ENCODE measurements at regions not wholly inside any gene's neighbourhood (a gene's known extent, or its start where the extent isn't known, plus 50 kb on each side); places are given as distances from the start of the nearest gene placed in this dataset.
"Not testable (repeated sequence)": the region's sequence is repeated elsewhere in the genome, so short reads cannot be mapped to it uniquely, and the experiment has no call there.

DNA sequence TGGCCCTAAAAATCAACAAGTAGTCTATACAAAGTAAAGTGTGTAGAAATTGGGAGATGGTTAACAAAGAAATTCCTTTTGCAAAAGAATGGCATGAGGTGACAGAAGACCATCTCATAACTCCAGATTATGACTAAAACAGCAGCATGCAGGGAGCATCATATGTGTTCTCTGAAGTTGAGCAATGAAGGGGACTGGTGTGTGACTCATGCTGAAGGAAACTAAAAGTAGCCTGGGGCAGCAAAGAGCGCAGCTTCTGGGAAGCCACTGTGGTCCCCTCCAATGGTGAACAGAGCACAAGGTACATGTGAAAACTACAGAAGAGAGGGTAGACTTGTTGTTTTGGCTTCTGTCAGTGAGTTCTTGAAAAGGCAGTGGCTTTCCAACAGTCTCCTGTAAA, 133.4 kb downstream of the MACC1 start:
- DNase-seq, result no peak

DNA sequence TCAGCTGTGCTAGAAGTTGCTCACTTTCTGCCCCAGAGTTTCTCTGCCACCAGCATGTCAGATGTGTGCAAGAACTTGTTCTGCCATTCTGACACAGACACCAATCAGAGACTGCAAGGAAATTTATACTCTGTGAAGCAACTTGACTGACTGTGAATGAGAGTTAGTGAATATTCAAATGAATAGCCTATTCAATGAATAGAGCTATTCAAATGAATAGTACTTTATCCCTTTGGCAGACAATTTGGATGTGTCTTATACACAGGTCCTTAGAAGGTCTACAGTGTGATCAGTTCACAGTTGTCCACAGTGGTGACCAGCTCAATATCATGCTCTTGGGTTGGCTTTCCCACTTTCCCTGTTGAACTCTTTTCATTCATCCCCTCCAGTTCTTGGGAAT, 138.1 kb downstream of the MACC1 start:
- no peak for DNase-seq

DNA sequence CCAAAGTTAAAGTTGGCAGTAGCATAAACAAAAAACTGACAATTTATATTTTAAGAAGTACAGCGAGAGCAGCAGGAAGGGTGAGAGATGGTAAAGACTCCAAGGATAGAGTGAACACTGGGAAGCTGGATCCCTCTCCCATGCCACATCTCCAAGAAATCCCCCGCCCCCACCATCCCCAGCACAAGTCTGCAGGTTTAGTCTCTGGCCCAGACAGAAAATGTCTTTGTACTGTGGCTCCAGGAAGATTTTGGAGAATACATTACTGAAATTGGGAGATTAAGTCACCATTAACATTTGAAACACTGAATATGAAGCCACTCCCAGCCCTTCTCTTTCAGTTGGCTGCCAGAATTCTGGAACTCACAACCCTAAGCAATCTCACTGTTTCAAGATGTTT, 140.3 kb downstream of the MACC1 start:
- no peak for DNase-seq

DNA sequence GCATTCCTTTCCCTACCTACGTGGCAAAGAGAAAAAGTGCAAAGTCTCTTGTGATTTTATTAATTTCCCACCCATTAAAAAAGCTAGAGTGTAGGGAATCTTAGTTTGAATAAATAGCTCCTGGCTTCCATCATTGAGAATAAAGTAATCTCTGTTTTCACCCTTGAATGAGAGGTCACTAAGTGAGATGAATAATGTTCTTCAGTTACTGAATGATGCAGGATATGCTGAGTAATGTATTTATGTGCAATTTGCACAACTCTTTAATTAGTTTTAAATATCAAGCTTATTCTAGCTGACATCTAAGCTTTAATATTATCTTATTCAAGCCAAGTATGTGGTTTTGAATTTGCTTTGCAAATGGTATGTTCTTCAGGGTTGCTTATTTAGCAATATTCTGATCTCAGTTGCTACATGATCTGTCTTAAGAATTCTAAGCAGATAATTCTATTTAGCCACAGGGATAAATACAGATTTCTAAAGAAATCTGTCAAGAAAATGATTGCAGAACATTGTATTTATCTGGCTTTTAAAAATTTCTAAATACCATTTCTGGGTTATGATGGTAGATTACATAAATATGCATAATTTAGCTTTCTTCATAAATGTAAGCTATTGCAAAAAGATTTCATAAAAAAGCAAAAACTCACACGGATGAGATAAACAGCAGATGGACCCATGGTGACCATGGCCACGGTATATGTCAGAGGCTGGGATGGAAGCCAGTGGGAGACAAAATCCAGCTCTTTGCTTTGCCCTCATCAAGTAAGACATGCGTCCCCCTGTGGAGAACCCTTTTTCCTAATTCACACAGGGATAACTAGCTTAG, 141.0 kb downstream of the MACC1 start:
- no peak for DNase-seq

GRCh38 chr7:20075440-20075839, 141.7 kb downstream of the MACC1 start:
- no peak for DNase-seq

GRCh38 chr7:20068004-20068403, 149.2 kb downstream of the MACC1 start:
- not testable (repeated sequence) for DNase-seq

- DNase-seq, result peak; percentile 63
Observed at GRCh38 chr7:20064974-20065862, 152.0 kb downstream of the MACC1 start.

DNA sequence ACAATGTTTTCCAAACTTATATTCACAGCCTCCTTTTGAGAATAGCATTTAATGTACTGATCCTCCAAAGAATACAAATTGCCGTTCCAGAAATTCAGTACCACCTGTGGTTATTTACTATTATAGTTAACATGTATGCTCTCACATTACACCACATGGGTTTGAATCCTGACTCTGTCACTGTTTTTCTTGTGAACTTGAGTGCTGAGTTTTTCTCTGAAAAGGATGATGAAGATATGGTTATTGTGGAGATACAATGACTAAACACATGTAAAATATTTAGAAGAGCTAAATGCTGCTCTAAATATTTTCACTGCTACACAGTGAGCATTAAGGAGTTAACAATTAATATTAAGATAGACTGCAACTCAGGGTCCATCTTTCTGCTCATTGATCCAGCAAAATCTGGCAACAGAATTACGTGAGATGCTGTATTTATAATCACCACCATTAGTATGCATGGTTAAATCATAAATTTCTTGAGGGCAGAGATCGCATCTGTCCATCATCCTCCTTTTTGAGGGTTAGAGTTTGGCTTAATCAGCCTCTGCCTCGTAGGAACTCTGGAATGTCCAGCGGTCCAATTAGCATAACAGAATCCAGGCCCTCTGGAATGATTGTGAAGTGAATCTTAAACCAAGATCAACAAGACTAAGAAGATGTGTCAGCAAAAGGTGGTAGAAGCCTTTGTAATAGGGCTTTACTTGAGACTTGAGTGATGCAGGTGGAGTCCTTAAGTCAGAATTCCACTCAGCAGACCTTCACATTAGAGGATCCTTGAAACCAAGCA, 152.8 kb downstream of the MACC1 start:
- DNase-seq, result peak; percentile 17

DNA sequence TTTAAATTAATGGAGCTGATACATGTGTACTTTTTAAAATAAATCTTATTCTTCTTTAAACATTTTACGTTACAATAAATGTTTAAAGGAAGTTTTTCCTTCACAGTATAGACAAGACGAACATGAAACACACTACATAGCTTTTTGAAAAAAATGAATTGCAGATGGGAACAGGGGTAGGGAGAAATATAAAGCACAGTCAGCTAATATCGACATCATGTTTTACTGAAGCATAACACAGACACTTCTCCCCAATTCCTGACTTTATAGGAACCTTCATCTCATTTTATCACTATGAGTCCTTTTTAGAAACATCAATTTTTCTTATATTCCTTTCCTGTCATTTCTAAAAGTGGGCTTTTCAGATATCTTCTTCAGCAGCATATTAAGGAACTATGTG, 153.5 kb downstream of the MACC1 start:
- no peak for DNase-seq

- DNase-seq, result no peak
Observed at GRCh38 chr7:20062932-20063331, 154.3 kb downstream of the MACC1 start.

DNA sequence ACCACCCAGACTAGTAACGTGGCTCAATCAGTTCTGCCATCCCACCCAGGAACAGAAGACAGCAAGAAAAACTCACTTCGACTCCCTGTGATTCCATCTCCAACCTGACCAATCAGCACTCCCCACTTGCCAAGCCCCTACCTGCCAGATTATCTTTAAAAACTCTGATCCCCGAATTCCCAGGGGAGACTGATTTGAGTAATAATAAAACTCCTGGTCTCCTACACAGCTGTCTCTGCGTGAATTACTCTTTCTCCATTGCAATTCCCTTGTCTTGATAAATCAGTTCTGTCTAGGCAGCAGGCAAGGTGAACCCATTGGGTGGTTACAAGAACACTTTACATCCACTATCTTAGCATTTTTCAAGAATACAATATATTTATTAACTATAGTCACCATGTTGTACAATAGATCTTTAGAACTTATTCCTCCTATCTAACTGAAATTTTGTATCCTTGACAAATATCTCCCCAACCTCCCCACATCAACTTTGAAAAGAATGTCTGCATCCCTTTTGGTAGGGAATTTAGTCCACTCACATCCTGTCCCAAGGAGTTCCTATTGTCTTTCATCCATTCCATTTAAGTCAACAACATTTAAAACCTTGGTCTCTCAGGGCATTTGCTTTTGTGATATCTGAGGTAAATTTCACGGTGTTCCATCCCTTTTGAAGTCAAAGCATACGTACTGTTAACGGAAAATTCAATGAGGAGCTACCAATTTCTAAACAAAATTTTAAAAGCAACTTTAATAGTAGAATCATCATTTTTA, 163.7 kb downstream of the MACC1 start:
- no peak for DNase-seq

- DNase-seq, result no peak
Observed at GRCh38 chr7:20050241-20050966, 166.8 kb downstream of the MACC1 start.

DNA sequence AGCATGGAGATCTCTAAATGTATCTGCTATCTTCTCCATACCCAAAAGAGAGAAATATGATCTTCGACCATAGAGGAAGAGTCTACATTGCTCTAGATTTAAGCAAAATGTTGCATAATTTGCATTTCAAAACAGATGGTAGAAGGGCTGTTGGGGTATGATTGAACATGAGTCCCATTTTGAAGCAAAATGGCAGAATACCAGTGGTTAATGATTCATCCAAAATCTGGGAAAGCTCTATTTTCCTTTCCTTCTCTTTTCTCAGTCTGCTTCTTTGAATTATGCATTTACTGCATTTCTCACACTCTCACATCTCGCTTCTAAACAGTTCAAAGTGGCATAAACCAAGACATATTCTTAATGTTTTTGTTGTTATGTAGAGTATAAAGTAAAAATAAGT, 178.5 kb downstream of the MACC1 start:
- DNase-seq, result no peak

- no peak for DNase-seq
Observed at GRCh38 chr7:20035279-20035875, 181.8 kb downstream of the MACC1 start.

DNA sequence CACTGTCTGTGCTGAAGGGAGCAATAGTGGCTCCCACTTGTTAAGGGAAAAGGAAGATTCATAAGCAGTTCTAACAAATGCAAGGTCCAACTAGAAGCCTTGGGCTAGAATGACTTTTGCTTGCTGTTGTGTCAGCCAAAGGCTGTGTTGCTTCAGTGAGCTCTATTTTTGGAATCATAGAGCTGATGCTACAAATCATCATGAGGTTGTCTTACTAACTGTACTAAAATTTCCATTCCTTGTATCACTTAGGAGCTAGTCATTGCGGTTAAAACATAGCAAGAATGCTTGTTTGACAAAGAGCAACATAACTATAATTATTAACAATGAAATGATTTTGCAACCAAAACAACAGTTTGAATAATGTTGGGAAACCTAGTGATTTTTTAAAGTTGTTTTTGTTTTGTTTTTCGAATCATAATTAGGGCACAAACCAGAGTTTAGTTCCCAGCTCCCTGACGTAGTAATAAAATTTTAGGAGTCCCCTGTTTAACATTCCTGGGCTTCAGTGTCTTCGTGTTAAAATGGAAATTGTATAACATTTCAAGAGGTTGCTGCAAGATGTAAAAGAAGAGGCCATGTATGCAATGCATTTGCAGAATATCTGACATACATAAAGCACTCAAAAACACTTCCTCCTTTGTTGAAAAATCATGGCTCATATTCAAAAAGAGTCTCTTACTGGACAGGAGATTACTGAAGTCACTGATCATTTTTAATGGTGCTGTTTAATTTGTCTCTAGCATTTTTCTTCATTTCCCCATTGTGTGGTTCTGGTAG, 183.4 kb downstream of the MACC1 start:
- DNase-seq, result no peak

DNA sequence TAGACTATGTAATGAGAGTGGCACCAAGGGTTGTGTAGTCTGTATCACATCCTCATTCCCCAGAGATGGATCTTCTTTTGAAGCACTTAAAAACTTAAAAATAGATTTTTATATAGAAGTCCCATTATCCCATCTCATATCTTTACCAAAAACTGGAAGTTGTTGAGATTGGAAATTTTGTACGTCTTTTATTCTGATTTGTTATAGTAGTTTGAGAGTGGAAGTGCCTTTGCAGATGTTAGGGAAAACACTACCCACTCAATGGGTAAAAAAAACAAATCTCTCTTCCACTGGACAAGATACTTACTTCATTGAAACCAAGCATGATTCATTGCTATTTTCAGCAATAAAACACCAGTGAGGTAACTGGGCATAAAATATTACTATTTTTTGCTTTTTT, 184.4 kb downstream of the MACC1 start:
- no peak for DNase-seq

DNA sequence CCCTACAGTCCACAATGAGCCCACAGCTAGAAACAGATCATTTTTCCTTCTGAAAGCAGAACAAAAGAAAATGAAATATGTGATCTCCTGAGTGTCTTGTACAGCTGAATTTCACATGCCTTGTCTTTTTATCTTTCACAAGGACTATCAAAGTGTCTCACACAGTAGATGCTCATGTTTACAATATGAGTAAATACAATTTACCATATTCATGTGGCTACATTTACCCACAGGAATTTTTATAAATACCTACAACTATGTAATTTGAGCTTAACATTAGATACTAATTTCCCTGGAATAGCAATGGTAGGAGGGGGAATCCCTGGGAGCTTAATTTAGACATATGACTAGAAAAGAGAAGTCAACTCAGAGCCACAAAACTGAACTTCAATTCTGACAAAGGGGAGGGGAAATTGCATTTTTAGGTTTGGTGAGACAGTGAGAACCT, 186.2 kb downstream of the MACC1 start:
- DNase-seq, result peak; percentile 7

GRCh38 chr7:20030417-20030816, 186.8 kb downstream of the MACC1 start:
- DNase-seq, result no peak

DNA sequence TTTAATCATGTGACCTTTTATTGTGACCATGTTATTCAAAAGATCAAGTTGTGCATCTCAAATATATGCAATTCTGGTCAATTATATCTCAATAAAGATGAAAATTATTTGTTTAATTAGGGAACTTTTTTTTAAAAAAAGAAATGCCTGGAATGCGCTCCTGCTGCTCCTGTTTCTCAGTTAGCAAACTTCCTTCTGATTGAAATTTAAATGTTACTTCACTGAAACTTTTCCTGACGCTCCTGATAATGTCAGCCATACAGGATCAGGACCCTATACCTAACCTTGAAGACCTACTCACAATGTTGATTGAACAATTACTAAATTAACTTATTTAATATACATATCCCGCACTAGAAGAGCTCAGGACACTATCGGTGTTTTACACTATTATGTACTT, 190.4 kb downstream of the MACC1 start:
- DNase-seq, result no peak

DNA sequence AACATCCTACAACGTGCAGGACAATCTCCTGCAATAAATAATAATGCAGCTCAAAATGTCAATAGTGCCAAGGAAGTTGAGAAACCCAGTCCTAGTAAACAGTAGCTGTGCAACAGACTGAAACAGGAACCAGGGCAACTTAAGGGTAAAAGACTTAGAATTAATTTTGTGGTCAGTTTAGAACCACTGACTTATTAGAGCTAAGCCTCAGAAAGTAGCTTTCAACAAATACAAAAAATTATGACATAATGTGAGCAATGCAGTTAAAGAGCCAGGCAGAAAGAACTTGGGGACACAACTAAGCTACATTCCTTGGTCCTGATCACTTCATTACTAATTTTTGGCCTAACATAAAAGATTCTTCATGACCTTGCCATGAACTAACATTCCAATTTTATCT, 195.4 kb downstream of the MACC1 start:
- DNase-seq, result no peak
